ENCODE measurements at regions not wholly inside any gene's neighbourhood (a gene's known extent, or its start where the extent isn't known, plus 50 kb on each side); places are given as distances from the start of the nearest gene placed in this dataset.

- Histone ChIP-seq H3K27me3 (ENCODE audit: control insufficient read depth, extremely low read depth, insufficient read depth, low read length) (no peaks in the 10 kb centered on the region), H3K9ac (ENCODE audit: control insufficient read depth, extremely low read depth, insufficient read depth, low read length) (no peak overlapping the region), H3K9me3 (ENCODE audit: control insufficient read depth, low read depth, low read length) (no peaks in the 10 kb centered on the region), H3K4me3 (ENCODE audit: control insufficient read depth in 2 of 3, extremely low read depth in 1 of 3, insufficient read depth in 2 of 3, low read depth in 1 of 3, low read length in 3 of 3) (no peak overlapping the region), H3K27ac (ENCODE audit: control insufficient read depth, insufficient read depth, low read length) (no peak overlapping the region), H3K9me1 (ENCODE audit: control insufficient read depth, extremely low read depth, insufficient read depth, low read length) (no peaks in the 10 kb centered on the region), H3K4me2 (ENCODE audit: control insufficient read depth, extremely low read depth, insufficient read depth, low read depth, low read length) (no peak overlapping the region), H2AFZ (ENCODE audit: control insufficient read depth, low read length) (no peak overlapping the region), H3K4me1 (ENCODE audit: control insufficient read depth, extremely low read depth, insufficient read depth, low read length) (no peaks in the 10 kb centered on the region), H4K20me1 (ENCODE audit: control insufficient read depth, extremely low read depth, insufficient read depth, low read length) (no peaks in the 10 kb centered on the region), H3K79me2 (ENCODE audit: control insufficient read depth, insufficient read depth, low read length) (no peaks in the 10 kb centered on the region), H3K36me3 (ENCODE audit: control insufficient read depth in 2 of 2, extremely low read depth in 1 of 2, insufficient read depth in 2 of 2, low read length in 2 of 2) (no peaks in the 10 kb centered on the region)
- dilution Hi-C loops (cut with MboI; ENCODE audit: extremely low pct_ligation_motif_present, low sequenced_read_pairs), result no loop called here
- DNase-seq (ENCODE audit: low read depth, low spot score) (no peak), FAIRE-seq (no peak)
- TF ChIP-seq EZH2 (IDR thresholded peaks at IDR 0.05; ENCODE audit: low read length) (no peak), CTCF (optimal IDR thresholded peaks at IDR 0.05 in 1 of 3, IDR thresholded peaks at IDR 0.05 in 1 of 3, conservative IDR thresholded peaks at IDR 0.05 in 1 of 3; ENCODE audit: extremely low read depth in 1 of 3, insufficient read depth in 2 of 3, low read length in 3 of 3) (no peak)
Measured at GRCh38 chr6:131427434-131428058, 145.5 kb upstream of the ARG1 start.

GRCh38 chr6:131430531-131430930, 142.5 kb upstream of the ARG1 start:
- Histone ChIP-seq H3K36me3 (ENCODE audit: control insufficient read depth in 2 of 2, extremely low read depth in 1 of 2, insufficient read depth in 2 of 2, low read length in 2 of 2) (no peaks in the 10 kb centered on the region), H4K20me1 (ENCODE audit: control insufficient read depth, extremely low read depth, insufficient read depth, low read length) (no peaks in the 10 kb centered on the region), H3K27me3 (ENCODE audit: control insufficient read depth, extremely low read depth, insufficient read depth, low read length) (no peaks in the 10 kb centered on the region), H3K27ac (ENCODE audit: control insufficient read depth, insufficient read depth, low read length) (no peak overlapping the region), H3K9me3 (ENCODE audit: control insufficient read depth, low read depth, low read length) (no peaks in the 10 kb centered on the region), H3K9me1 (ENCODE audit: control insufficient read depth, extremely low read depth, insufficient read depth, low read length) (no peaks in the 10 kb centered on the region), H3K4me1 (ENCODE audit: control insufficient read depth, extremely low read depth, insufficient read depth, low read length) (no peaks in the 10 kb centered on the region), H3K4me2 (ENCODE audit: control insufficient read depth, extremely low read depth, insufficient read depth, low read depth, low read length) (no peak overlapping the region), H3K4me3 (ENCODE audit: control insufficient read depth in 2 of 3, extremely low read depth in 1 of 3, insufficient read depth in 2 of 3, low read depth in 1 of 3, low read length in 3 of 3) (no peak overlapping the region), H2AFZ (ENCODE audit: control insufficient read depth, low read length) (no peak overlapping the region), H3K9ac (ENCODE audit: control insufficient read depth, extremely low read depth, insufficient read depth, low read length) (no peak overlapping the region), H3K79me2 (ENCODE audit: control insufficient read depth, insufficient read depth, low read length) (no peaks in the 10 kb centered on the region)
- DNase-seq (ENCODE audit: low read depth, low spot score) (no peak), FAIRE-seq (no peak)
- TF ChIP-seq CTCF (optimal IDR thresholded peaks at IDR 0.05 in 1 of 3, IDR thresholded peaks at IDR 0.05 in 1 of 3, conservative IDR thresholded peaks at IDR 0.05 in 1 of 3; ENCODE audit: extremely low read depth in 1 of 3, insufficient read depth in 2 of 3, low read length in 3 of 3) (no peak), EZH2 (IDR thresholded peaks at IDR 0.05; ENCODE audit: low read length) (no peak)
- dilution Hi-C loops (cut with MboI; ENCODE audit: extremely low pct_ligation_motif_present, low sequenced_read_pairs), result no loop called here
